ENCODE measurements at regions not wholly inside any gene's neighbourhood (a gene's known extent, or its start where the extent isn't known, plus 50 kb on each side); places are given as distances from the start of the nearest gene placed in this dataset.

GRCh38 chr18:73479477-73479876, 611.7 kb upstream of the NETO1 start:
- Mint-ChIP-seq H3K27me3 (ENCODE audit: low read depth) (no peaks in the 10 kb centered on the region), H3K9me3 (no peaks in the 10 kb centered on the region), H3K27ac (no peak overlapping the region), H3K36me3 (ENCODE audit: low read depth) (no peaks in the 10 kb centered on the region), H3K4me1 (ENCODE audit: low read depth) (no peaks in the 10 kb centered on the region), H3K4me3 (no peak overlapping the region)

GRCh38 chr18:73478191-73478590, 610.4 kb upstream of the NETO1 start:
- Mint-ChIP-seq H3K27ac (no peak overlapping the region), H3K9me3 (no peaks in the 10 kb centered on the region), H3K27me3 (ENCODE audit: low read depth) (no peaks in the 10 kb centered on the region), H3K36me3 (ENCODE audit: low read depth) (no peaks in the 10 kb centered on the region), H3K4me3 (no peak overlapping the region), H3K4me1 (ENCODE audit: low read depth) (no peaks in the 10 kb centered on the region)

DNA sequence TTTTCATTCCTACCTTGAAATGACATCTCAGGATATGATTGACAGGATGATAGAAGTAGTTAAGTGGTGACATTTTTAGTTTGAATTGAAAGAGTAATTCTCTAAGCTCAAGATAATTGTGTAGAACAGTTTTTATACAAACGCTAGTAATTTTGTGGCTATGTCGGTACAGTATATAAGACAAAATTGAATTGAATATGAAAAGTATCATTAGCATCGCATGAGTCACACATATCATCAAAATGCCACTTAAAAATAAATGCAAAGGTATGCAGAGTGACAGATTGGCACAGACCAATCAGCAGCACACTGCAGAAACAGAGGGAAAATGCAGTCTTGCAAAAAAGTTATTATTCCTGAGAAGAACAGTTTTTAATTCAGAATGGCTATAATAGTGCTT, 608.2 kb upstream of the NETO1 start:
- Mint-ChIP-seq H3K4me1 (ENCODE audit: low read depth) (no peaks in the 10 kb centered on the region), H3K27ac (no peak overlapping the region), H3K4me3 (no peak overlapping the region), H3K27me3 (ENCODE audit: low read depth) (no peaks in the 10 kb centered on the region), H3K36me3 (ENCODE audit: low read depth) (no peaks in the 10 kb centered on the region), H3K9me3 (peaks cover 3% of the 10 kb centered on the region)

DNA sequence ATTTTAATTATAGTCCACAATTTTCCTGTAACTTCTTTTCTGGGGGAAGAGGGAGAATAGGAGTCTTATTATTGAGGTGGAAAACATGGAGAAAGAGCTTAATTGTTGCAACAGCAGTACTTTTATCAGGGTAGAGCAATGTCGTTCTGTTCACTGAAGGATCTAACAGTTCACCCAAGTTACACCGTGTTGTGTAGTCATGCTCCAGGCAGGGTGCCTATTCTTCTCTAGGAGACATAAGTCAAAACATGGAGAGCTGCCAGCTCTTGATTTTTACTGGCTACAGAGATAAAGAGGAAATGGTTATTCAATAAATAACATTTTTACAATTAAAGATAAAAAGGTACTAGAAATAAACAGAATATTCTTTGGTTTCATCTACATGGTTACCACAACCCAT, 594.3 kb upstream of the NETO1 start:
- no peak overlapping the region for H3K27ac Mint-ChIP-seq
- H3K9me3 Mint-ChIP-seq = no peaks in the 10 kb centered on the region
- H3K4me1 Mint-ChIP-seq (ENCODE audit: low read depth) = no peaks in the 10 kb centered on the region
- H3K4me3 Mint-ChIP-seq = no peak overlapping the region
- H3K27me3 Mint-ChIP-seq (ENCODE audit: low read depth) = no peaks in the 10 kb centered on the region
- H3K36me3 Mint-ChIP-seq (ENCODE audit: low read depth) = no peaks in the 10 kb centered on the region

DNA sequence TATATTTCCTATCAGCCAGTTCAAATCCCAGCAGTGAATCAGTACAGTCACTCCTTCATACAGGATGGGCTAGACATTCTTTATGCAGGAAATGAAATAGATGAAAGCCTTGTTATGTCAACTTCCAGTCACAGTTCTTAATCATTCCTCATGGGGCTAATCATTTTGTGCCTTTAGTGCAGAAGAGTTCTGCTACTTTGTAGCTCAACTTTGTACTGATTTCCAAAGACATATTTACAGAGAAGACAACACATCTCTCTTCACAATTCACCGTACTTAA, 593.9 kb upstream of the NETO1 start:
- Mint-ChIP-seq H3K36me3 (ENCODE audit: low read depth) (no peaks in the 10 kb centered on the region), H3K4me3 (no peak overlapping the region), H3K27me3 (ENCODE audit: low read depth) (no peaks in the 10 kb centered on the region), H3K9me3 (no peaks in the 10 kb centered on the region), H3K4me1 (ENCODE audit: low read depth) (no peaks in the 10 kb centered on the region), H3K27ac (no peak overlapping the region)

DNA sequence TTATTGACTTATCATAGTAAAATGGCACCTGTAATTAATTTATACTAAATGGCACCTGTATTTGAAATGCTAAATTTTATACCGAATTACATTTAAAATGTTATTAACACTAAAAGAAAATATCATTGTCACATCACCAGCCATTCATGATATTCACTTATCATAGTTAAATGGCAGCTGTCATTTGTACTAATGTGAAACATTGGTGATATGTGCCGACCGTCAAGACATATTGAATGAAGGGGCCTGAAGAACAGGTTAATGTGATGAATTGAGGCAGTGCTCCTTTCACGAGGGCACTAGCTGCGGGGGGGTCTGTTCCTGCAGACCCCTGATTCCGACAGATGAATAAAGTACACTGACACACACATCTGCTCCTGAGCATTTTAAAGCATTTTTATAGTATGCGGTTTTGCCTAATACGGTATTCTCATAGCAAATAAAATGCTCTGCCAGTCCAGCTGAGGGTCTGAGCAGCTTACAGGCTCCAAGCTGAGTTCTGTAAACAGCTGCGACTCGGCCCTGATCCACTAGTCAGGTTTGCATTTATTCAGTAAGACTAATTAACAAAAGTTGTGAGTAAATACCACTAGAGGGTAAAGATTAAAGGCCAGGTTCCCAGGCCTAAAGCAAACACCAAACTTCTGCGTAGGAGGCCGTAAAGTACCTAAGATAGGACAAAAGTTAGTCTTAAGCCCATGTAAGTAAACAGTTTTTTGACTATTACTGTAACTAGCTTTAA, 593.4 kb upstream of the NETO1 start:
- H3K27me3 Mint-ChIP-seq (ENCODE audit: low read depth) = no peaks in the 10 kb centered on the region
- no peaks in the 10 kb centered on the region for H3K9me3 Mint-ChIP-seq
- no peaks in the 10 kb centered on the region for H3K4me1 Mint-ChIP-seq (ENCODE audit: low read depth)
- no peaks in the 10 kb centered on the region for H3K36me3 Mint-ChIP-seq (ENCODE audit: low read depth)
- H3K27ac Mint-ChIP-seq = no peak overlapping the region
- no peak overlapping the region for H3K4me3 Mint-ChIP-seq

DNA sequence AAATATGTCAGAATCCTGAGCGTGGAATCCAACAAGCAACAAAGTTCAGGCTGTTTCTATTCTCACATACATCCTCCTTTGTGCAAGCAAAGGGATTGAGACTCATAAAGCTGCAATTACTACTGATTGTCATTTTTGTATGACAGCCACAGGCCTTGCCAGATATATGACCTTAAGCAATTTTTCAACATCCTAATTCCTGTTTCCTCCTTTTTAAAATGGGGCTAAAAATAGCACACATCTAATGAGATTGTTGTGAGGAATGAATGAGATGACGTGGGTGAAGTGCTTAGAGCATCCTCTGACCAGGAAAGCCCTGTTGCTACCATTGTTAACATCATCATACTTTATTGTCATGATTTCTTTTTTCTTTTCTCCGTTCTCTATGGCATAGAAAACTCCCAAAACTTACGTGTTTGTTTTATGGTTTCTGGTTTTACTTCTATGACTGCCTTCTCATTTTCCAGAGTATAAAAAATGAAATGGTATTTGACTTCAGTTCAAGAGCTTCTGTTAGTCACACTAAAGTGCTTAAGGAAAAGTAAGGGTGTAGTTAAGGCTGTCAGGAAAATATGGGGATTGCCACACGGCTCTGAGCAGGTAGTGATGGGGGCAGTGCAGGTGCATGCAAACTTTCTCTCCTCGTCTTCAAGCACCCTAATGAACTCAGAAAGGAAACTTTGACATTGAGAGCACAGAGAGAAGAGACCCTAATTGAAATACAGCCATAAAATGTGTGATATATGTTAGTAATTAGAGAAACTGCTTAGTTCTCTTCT, 590.6 kb upstream of the NETO1 start:
- Mint-ChIP-seq H3K4me3 (no peak overlapping the region), H3K4me1 (ENCODE audit: low read depth) (no peaks in the 10 kb centered on the region), H3K36me3 (ENCODE audit: low read depth) (no peaks in the 10 kb centered on the region), H3K27me3 (ENCODE audit: low read depth) (no peaks in the 10 kb centered on the region), H3K9me3 (no peaks in the 10 kb centered on the region), H3K27ac (no peak overlapping the region)

GRCh38 chr18:73456643-73457042, 588.9 kb upstream of the NETO1 start:
- no peaks in the 10 kb centered on the region for H3K9me3 Mint-ChIP-seq
- H3K4me1 Mint-ChIP-seq (ENCODE audit: low read depth) = no peaks in the 10 kb centered on the region
- H3K27ac Mint-ChIP-seq = no peak overlapping the region
- H3K27me3 Mint-ChIP-seq (ENCODE audit: low read depth) = no peaks in the 10 kb centered on the region
- H3K36me3 Mint-ChIP-seq (ENCODE audit: low read depth) = no peaks in the 10 kb centered on the region
- no peak overlapping the region for H3K4me3 Mint-ChIP-seq

DNA sequence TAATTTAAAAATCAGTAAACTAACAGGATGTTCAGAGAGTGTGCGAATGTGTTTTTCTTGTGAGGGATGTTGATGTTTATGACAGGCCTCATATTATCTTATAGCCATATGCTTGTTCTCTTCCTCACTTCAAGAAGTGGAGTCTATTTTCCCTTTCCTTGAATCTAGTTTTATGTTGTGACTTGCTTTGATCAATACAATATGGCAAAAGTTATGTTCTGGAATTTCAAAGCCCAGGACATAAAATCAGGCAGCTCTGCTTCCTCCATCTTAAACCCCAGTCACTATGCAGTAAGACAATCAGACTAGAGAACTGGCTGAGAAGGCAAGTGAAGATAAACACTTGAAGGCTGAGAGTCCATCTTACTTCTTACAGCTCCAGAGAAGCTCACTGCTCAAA, 585.1 kb upstream of the NETO1 start:
- no peak overlapping the region for H3K4me3 Mint-ChIP-seq
- no peak overlapping the region for H3K27ac Mint-ChIP-seq
- no peaks in the 10 kb centered on the region for H3K27me3 Mint-ChIP-seq (ENCODE audit: low read depth)
- no peaks in the 10 kb centered on the region for H3K36me3 Mint-ChIP-seq (ENCODE audit: low read depth)
- H3K4me1 Mint-ChIP-seq (ENCODE audit: low read depth) = no peaks in the 10 kb centered on the region
- peaks cover 11% of the 10 kb centered on the region for H3K9me3 Mint-ChIP-seq

GRCh38 chr18:73446502-73446901, 578.7 kb upstream of the NETO1 start:
- H3K4me3 Mint-ChIP-seq = no peak overlapping the region
- no peaks in the 10 kb centered on the region for H3K36me3 Mint-ChIP-seq (ENCODE audit: low read depth)
- no peaks in the 10 kb centered on the region for H3K27me3 Mint-ChIP-seq (ENCODE audit: low read depth)
- no peaks in the 10 kb centered on the region for H3K4me1 Mint-ChIP-seq (ENCODE audit: low read depth)
- no peak overlapping the region for H3K27ac Mint-ChIP-seq
- peaks cover 11% of the 10 kb centered on the region for H3K9me3 Mint-ChIP-seq

DNA sequence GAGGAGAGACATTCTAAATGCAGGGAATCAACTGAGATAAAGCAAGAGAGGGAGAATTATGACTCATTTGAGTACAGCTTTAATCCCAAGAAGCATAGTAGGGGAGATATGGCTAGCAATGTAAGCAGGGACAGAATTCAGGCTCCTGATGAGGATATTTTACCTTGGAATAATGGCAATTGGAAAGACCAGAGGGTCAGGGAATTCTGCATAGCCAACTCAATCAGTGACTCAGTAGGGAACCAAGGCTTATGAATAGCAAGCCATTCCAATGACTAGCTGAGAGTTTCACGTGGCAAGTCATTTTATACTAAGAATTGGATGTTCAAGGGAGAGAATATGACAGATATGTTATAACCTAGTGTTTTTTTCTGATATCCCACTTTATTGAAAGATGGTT, 563.8 kb upstream of the NETO1 start:
- no peak overlapping the region for H3K4me3 Mint-ChIP-seq
- no peaks in the 10 kb centered on the region for H3K9me3 Mint-ChIP-seq
- H3K4me1 Mint-ChIP-seq (ENCODE audit: low read depth) = no peaks in the 10 kb centered on the region
- no peaks in the 10 kb centered on the region for H3K36me3 Mint-ChIP-seq (ENCODE audit: low read depth)
- no peak overlapping the region for H3K27ac Mint-ChIP-seq
- H3K27me3 Mint-ChIP-seq (ENCODE audit: low read depth) = no peaks in the 10 kb centered on the region

DNA sequence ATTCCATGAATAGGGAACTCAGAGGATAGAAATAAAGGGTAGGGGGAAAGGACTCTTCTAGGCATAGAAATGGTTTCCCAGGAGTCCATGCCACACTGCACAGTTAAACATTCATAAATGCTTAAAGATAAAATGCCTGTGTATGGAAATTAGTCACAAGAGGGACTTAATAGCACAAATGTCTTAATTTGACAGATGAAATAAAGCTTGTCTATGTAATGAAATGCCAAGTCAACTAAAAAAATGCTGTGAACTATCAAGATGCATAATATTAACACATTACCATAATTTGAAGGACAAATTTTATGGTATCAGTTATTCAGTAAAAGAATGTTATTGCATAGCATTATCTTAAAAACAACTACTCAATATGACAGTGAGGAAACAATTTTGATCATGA, 553.2 kb upstream of the NETO1 start:
- H3K4me1 Mint-ChIP-seq (ENCODE audit: low read depth) = no peaks in the 10 kb centered on the region
- H3K27me3 Mint-ChIP-seq (ENCODE audit: low read depth) = no peaks in the 10 kb centered on the region
- H3K36me3 Mint-ChIP-seq (ENCODE audit: low read depth) = no peaks in the 10 kb centered on the region
- no peaks in the 10 kb centered on the region for H3K9me3 Mint-ChIP-seq
- no peak overlapping the region for H3K4me3 Mint-ChIP-seq
- no peak overlapping the region for H3K27ac Mint-ChIP-seq

DNA sequence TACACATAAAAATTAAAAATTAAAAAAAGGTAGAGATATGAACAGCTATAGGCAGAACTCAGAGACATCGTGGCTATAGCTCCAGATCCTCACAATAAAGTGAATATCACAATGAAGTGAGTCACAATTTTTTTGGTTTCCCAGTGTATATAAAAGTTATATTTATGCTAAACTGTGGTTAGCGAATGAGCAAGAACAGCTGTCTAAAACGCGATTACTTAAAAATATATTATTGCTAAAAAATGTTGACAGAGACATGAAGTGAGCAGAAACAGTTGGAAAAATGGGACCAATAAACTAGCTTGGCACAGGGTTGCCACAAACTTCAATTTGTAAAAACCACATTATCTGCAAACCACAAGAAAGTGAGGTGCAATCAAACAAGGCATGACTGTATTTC, 551.7 kb upstream of the NETO1 start:
- Mint-ChIP-seq H3K27me3 (ENCODE audit: low read depth) (no peaks in the 10 kb centered on the region), H3K36me3 (ENCODE audit: low read depth) (no peaks in the 10 kb centered on the region), H3K4me1 (ENCODE audit: low read depth) (no peaks in the 10 kb centered on the region)

DNA sequence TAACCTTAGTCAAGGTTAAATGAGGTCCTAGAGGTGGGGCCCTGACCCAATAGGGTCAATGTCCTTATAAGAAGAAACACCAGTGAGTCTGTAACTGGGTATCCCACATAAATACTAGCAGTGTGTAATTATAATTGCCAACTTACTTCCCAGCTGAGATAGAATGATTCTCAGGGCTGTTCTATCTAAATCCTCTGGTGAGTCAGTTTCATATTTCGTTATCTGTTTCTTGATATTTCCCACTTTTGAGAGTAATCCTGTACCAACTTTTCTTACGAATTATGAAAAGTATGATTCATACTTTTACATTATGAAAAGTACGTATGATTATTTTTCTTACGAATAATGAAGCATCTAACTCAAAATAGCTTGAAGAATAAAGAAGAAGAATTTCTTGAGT, 546.8 kb upstream of the NETO1 start:
- Mint-ChIP-seq H3K27ac (no peak overlapping the region), H3K36me3 (ENCODE audit: low read depth) (no peaks in the 10 kb centered on the region), H3K4me3 (no peak overlapping the region), H3K27me3 (ENCODE audit: low read depth) (no peaks in the 10 kb centered on the region), H3K9me3 (no peaks in the 10 kb centered on the region), H3K4me1 (ENCODE audit: low read depth) (no peaks in the 10 kb centered on the region)

More for the DNA sequence above, 551.7 kb upstream of the NETO1 start:
- Mint-ChIP-seq H3K4me3 (no peak overlapping the region), H3K9me3 (no peaks in the 10 kb centered on the region), H3K27ac (no peak overlapping the region)

DNA sequence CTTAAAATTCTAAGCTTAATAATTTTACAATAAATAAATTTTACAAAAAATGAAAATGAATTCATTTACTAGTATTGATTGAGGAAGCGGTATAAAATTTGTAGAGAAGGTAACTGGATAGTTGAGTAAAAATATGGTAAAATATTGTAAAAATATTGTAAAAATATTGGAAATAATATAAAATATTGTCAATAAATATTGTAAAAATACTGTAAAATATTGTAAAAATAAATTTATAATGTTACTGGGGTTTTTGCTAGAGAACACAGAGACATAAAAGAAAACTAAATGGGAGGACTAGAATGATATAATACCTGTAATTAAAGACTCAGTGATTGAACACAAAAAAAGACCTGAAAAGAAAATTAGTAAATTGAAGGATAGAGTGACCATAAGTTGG, 546.3 kb upstream of the NETO1 start:
- Mint-ChIP-seq H3K4me3 (no peak overlapping the region), H3K9me3 (no peaks in the 10 kb centered on the region), H3K27me3 (ENCODE audit: low read depth) (no peaks in the 10 kb centered on the region), H3K4me1 (ENCODE audit: low read depth) (no peaks in the 10 kb centered on the region), H3K36me3 (ENCODE audit: low read depth) (no peaks in the 10 kb centered on the region), H3K27ac (no peak overlapping the region)

Measured in T-helper 1 cell treated with Interleukin-12 subunit alpha and Interleukin-12 subunit beta and Interleukin-4 antibody, amounts not matched to agents 30 μg/mL and 1 μg/mL, for 36 hours (primary cell).